WERI-Rb-1 (cell line): ENCODE measurements at regions not wholly inside any gene's neighbourhood (a gene's known extent, or its start where the extent isn't known, plus 50 kb on each side); places are given as distances from the start of the nearest gene placed in this dataset.

Source experiments
- DNase-seq: peaks from one replicate; pipeline ENCODE4 v3.0.0-alpha.2; 2020
- H3K27ac ChIP-seq: fragments of 250-450 bp; sonication (Bioruptor Pico); 2 replicates; pipeline ENCODE4 v1.5.1; 2020; ENCODE audit warnings: mild to moderate bottlenecking, moderate library complexity
- H3K27me3 ChIP-seq: fragments of 250-450 bp; sonication (Bioruptor Pico); 2 replicates; pipeline ENCODE4 v1.5.1; 2021; ENCODE audit warnings: mild to moderate bottlenecking, low read depth, moderate library complexity; ENCODE audit not compliant: insufficient read depth, severe bottlenecking
- H3K36me3 ChIP-seq: fragments of 250-450 bp; sonication (Bioruptor Pico); 2 replicates; pipeline ENCODE4 v1.5.1; 2020; ENCODE audit warnings: mild to moderate bottlenecking, moderate library complexity
- H3K4me3 ChIP-seq: 2 replicates; pipeline ENCODE4 v1.5.1; 2011; ENCODE audit warnings: low read depth, mild to moderate bottlenecking, control low read depth, low read length
- H3K9me3 ChIP-seq: fragments of 250-450 bp; sonication (Bioruptor Pico); 2 replicates; pipeline ENCODE4 v1.5.1; 2021; ENCODE audit warnings: mild to moderate bottlenecking, moderate library complexity; ENCODE audit not compliant: severe bottlenecking
- TF ChIP-seq, protein P1 (sequence below): IDR thresholded peaks from 2 replicates; pipeline ENCODE4 v1.5.1; 2011; ENCODE audit warnings: low read depth, mild to moderate bottlenecking, control low read depth, inconsistent platforms, low read length

DNA sequence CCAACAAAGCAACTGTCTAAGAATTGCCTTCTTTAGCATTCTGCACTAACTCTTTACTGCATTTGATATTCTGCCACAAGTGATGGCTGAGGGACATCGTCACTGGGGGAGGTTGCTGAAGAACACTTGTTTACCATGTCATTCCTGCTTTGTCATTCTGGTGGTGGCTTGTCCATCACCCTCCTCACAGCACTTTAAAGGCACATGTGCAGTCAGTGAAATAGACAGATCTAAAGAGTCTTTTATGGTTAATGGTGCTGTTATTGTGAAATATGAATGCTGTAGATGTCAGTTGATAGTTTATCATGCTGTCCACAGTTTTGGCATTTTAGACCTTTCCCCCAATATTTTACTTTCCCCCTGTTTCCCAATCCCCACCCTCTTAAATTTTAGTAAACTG, 120.9 kb upstream of the TSC22D1 start:
- H3K27ac ChIP-seq: no peak overlapping the region

DNA sequence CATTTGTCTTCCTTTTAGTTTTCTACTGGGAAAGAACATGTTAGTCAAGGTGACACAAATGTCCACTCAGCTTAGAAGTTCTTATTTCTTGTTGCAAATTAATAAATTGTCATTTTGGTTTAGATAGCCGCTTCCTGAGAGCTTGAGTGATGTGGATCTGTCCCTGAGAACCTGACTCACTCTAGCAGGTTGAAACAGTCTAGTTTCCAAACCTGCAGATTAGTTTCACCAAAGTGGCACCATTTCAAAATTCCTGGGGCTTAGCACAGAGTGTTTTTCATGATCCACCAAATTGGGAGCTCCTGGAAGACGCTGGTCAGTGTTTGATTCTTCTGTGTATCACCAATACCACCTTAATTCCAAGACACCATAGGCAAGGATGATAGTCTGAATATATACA, 119.4 kb upstream of the TSC22D1 start:
- TF ChIP-seq, protein P1, sequence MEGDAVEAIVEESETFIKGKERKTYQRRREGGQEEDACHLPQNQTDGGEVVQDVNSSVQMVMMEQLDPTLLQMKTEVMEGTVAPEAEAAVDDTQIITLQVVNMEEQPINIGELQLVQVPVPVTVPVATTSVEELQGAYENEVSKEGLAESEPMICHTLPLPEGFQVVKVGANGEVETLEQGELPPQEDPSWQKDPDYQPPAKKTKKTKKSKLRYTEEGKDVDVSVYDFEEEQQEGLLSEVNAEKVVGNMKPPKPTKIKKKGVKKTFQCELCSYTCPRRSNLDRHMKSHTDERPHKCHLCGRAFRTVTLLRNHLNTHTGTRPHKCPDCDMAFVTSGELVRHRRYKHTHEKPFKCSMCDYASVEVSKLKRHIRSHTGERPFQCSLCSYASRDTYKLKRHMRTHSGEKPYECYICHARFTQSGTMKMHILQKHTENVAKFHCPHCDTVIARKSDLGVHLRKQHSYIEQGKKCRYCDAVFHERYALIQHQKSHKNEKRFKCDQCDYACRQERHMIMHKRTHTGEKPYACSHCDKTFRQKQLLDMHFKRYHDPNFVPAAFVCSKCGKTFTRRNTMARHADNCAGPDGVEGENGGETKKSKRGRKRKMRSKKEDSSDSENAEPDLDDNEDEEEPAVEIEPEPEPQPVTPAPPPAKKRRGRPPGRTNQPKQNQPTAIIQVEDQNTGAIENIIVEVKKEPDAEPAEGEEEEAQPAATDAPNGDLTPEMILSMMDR: no peak
- H3K27me3 ChIP-seq: no peaks in the 10 kb centered on the region
- H3K4me3 ChIP-seq: no peak overlapping the region
- no peaks in the 10 kb centered on the region for H3K9me3 ChIP-seq
- no peak overlapping the region for H3K27ac ChIP-seq
- no peak for DNase-seq
- H3K36me3 ChIP-seq: no peaks in the 10 kb centered on the region

More for the DNA sequence above, 120.9 kb upstream of the TSC22D1 start:
- Histone ChIP-seq H3K36me3 (no peaks in the 10 kb centered on the region), H3K4me3 (no peak overlapping the region), H3K9me3 (no peaks in the 10 kb centered on the region), H3K27me3 (no peaks in the 10 kb centered on the region)
- DNase-seq: no peak
- TF ChIP-seq, protein P1: no peak

DNA sequence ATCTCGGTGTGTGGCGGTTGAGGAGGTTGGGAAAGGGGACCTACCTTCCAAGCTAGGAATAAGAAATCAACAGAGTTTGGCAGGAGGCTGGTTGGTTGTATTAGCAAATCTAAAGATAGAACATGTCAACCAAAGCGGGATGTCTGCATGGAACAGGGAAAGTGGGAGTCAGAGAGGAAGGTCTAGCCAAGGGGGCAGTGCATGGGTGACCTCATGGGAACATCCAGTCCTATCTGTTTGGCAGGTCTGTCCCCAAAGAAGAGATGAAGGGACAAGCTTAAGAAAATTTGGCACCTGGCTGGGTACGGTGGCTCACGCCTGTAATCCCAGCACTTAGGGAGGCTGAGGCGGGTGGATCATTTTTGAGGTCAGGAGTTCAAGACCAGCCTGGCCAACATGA, 118.7 kb upstream of the TSC22D1 start:
- Histone ChIP-seq H3K27me3 (no peaks in the 10 kb centered on the region), H3K4me3 (no peak overlapping the region), H3K9me3 (no peaks in the 10 kb centered on the region), H3K27ac (no peak overlapping the region), H3K36me3 (no peaks in the 10 kb centered on the region)
- no peak for DNase-seq
- TF ChIP-seq, protein P1: no peak

DNA sequence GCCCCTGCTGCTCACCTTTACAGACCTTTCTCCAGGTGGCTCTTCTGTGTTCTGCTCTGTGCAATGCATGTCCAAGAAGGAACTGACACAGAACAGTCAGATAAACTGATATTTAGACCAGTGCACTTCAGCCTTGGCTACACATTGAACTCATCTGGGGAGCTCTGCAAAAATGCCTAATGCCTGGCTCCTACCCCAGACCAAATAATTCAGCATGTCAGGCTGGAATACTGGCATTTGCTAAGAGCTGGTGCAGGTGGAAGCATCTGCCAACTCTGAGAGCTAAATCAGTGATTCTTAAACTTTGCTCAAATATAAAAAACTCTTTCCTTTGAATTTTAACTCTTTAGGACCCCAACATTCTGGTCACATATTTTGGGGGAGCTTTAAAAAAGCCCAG, 118.2 kb upstream of the TSC22D1 start:
- no peak overlapping the region for H3K4me3 ChIP-seq
- H3K9me3 ChIP-seq: no peaks in the 10 kb centered on the region
- TF ChIP-seq, protein P1: no peak
- DNase-seq: no peak
- no peaks in the 10 kb centered on the region for H3K27me3 ChIP-seq
- no peak overlapping the region for H3K27ac ChIP-seq
- H3K36me3 ChIP-seq: no peaks in the 10 kb centered on the region

DNA sequence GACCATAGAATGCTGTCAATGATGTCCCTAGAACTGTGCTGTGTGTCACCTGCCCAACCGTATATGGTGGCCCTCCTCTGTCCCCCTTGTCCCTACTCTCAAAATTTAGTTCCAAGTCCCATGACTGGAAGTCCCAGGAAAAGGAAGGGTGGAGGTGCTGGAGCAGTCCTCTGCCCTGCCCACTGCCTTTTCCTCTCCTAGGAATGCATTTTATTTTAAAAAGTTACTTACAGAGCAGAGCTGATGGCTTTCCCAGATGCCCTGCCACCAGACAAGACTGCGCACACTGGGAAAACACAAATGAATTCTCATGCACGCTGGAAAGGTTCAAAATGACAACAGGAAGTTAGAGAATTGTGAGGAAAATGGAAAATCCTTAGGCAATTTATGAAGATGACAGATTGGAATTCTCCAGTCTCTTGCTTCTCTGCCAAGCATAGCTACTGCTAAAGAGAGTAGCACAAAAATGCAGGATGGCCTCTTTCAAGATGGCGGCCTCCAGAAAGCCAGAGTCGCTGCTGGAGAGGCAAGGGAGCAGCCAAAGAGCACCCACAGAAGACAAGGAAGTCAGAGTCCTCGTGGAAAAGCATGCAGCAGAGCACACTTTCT, 117.1 kb upstream of the TSC22D1 start:
- Histone ChIP-seq H3K36me3 (no peaks in the 10 kb centered on the region), H3K4me3 (no peak overlapping the region), H3K27ac (no peak overlapping the region), H3K9me3 (no peaks in the 10 kb centered on the region), H3K27me3 (no peaks in the 10 kb centered on the region)
- DNase-seq: no peak
- TF ChIP-seq, protein P1: no peak

DNA sequence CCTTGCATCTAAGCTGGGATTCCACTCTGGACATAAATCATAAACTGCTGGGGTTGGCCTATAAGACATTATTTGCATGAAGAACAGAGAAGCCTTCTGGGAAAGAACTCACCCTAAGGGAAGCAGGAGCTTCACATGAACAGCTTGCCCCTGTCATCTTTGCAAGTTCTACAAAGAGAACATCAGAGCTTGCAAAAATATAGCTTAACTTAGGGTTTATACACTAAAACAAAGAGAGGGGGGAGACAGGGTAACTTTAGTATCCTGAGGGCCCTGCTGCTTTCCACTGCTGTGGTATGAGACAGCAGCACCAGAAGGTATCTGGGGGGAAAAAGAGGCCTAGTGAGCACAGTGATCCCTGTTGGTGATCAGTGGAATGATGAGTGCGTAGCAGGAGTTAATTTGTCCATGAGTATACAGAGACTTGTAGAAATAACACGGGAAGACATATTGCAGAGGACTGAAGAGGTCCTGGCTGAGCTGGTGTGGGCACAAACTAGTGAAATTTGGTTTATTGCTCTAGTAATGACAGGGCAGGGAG, 116.1 kb upstream of the TSC22D1 start:
- no peak for DNase-seq
- Histone ChIP-seq H3K27ac (no peak overlapping the region), H3K27me3 (no peaks in the 10 kb centered on the region), H3K4me3 (no peak overlapping the region), H3K9me3 (no peaks in the 10 kb centered on the region), H3K36me3 (no peaks in the 10 kb centered on the region)
- TF ChIP-seq, protein P1: no peak
